Fibroblast of the conjunctiva (primary cell): ENCODE measurements at regions not wholly inside any gene's neighbourhood (a gene's known extent, or its start where the extent isn't known, plus 50 kb on each side); places are given as distances from the start of the nearest gene placed in this dataset.
"Not testable (repeated sequence)": the region's sequence is repeated elsewhere in the genome, so short reads cannot be mapped to it uniquely, and the experiment has no call there.

Experiments used
- DNase-seq: peaks from one replicate; pipeline ENCODE4 v3.0.0-alpha.2; 2010; ENCODE audit warnings: low read depth

GRCh38 chr1:189656628-189657530, 820.8 kb downstream of the BRINP3 start:
- DNase-seq: no peak

- DNase-seq: no peak
These were observed 819.9 kb downstream of the BRINP3 start for GRCh38 chr1:189657715-189658114.

GRCh38 chr1:189658381-189658780, 819.3 kb downstream of the BRINP3 start:
- no peak for DNase-seq

- DNase-seq: no peak
These were observed 817.9 kb downstream of the BRINP3 start for GRCh38 chr1:189659731-189660130.

GRCh38 chr1:189662190-189662589, 815.5 kb downstream of the BRINP3 start:
- DNase-seq: no peak

- no peak for DNase-seq
These were observed 807.8 kb downstream of the BRINP3 start for GRCh38 chr1:189669846-189670245.

GRCh38 chr1:189673217-189673616, 804.4 kb downstream of the BRINP3 start:
- DNase-seq: no peak

GRCh38 chr1:189675712-189676244, 801.9 kb downstream of the BRINP3 start:
- no peak for DNase-seq

- DNase-seq: no peak
These were observed 798.9 kb downstream of the BRINP3 start for GRCh38 chr1:189678779-189679178.

GRCh38 chr1:189681252-189681919, 796.3 kb downstream of the BRINP3 start:
- no peak for DNase-seq

- DNase-seq: no peak
These were observed 795.1 kb downstream of the BRINP3 start for GRCh38 chr1:189682591-189682990.

GRCh38 chr1:189686288-189686687, 791.4 kb downstream of the BRINP3 start:
- no peak for DNase-seq

GRCh38 chr1:189693140-189693539, 784.5 kb downstream of the BRINP3 start:
- no peak for DNase-seq

- no peak for DNase-seq
These were observed 781.4 kb downstream of the BRINP3 start for GRCh38 chr1:189696297-189696696.

- no peak for DNase-seq
These were observed 780.6 kb downstream of the BRINP3 start for GRCh38 chr1:189697113-189697512.

- no peak for DNase-seq
These were observed 776.1 kb downstream of the BRINP3 start for GRCh38 chr1:189701606-189702005.

- DNase-seq: no peak
These were observed 771.1 kb downstream of the BRINP3 start for GRCh38 chr1:189706594-189706993.

- peak; percentile 2 for DNase-seq
These were observed 769.0 kb downstream of the BRINP3 start for GRCh38 chr1:189708674-189709073.

- DNase-seq: not testable (repeated sequence)
These were observed 759.4 kb downstream of the BRINP3 start for GRCh38 chr1:189718147-189718795.

- DNase-seq: no peak
These were observed 750.9 kb downstream of the BRINP3 start for GRCh38 chr1:189726806-189727205.

GRCh38 chr1:189751311-189751710, 726.4 kb downstream of the BRINP3 start:
- DNase-seq: no peak

- DNase-seq: no peak
These were observed 725.1 kb downstream of the BRINP3 start for GRCh38 chr1:189752461-189752995.
